HG02759 (cell line): ENCODE measurements at regions not wholly inside any gene's neighbourhood (a gene's known extent, or its start where the extent isn't known, plus 50 kb on each side); places are given as distances from the start of the nearest gene placed in this dataset.

Source experiments
- ATAC-seq: cut with Tn5 transposase; IDR thresholded peaks from one replicate; pipeline ENCODE4 v1.9.1; 2021; ENCODE audit warnings: mild to moderate bottlenecking, moderate library complexity; ENCODE audit not compliant: unreplicated experiment

DNA sequence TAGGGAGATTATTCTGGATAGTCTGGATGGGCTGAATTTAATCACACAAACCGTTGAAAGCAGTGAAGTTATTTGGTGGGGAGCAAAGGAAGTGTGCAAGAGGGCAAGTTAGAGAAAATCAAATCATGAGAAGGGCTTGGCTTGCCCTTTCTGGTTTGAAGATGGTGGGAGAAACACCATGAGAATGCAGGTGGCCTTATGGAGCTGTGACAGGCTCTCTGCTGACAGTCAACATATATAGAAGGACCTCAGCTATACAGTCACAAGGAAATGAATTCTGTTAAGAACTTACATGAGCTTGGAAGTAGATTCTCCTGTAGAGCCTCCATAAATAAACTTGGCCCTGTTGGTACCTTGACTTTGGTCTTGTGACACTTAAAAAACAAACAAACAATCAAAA, 72.3 kb downstream of the GMNC start:
- ATAC-seq: no peak

DNA sequence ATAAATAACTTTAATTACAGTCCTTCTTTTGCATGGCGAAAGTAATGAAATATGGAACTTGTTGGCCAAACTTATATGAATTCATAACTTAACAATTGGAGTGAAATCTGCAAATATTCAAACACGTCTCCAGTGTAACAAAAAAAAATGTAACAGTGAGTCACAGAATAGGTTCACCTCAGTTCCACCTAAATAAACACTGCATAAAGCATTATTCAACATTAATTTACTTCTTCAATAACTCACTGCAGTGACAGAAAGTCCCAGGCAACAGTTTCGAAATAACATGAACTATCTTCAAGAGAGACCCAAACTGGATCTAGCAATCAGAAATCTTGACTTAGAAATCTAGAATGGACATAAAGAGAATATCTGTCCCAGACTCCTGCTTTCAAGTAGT, 75.6 kb downstream of the GMNC start:
- no peak for ATAC-seq

DNA sequence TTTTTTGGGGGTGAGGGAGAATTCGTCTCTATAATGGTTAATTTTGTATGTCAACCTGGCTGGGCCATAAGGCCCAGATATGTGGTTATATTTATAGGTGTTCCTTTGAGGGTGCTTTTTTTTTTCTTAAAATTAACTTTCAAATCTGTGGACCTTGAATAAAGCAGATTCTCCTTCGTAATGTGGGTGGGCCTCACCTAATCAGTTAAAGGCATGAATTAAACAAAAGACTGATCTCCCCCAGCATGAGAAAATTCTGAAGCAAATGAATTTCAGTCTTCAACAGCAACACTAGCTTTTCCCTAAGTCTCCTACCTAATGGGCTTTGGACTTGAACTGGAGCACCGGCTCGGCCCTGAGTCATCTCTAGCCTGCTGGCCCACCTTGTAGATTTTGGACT, 77.4 kb downstream of the GMNC start:
- no peak for ATAC-seq

DNA sequence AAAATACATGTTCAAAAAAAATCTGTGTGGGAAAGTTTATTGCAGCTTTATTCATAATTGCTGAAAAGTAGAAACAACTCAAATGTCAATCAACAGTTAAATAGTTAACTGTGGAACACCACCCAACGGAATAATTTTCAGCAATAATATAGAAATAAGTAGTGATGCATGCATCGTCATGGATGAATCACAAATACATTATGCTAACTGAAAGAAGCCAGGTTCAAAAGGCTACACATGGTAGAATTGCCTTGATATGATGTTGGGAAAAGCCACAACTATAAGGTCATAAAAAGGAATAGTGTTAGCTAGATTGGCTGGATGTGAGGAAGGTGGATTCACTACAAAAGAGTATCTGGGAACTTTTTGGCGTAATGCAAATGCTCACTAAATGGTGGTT, 82.0 kb downstream of the GMNC start:
- no peak for ATAC-seq

DNA sequence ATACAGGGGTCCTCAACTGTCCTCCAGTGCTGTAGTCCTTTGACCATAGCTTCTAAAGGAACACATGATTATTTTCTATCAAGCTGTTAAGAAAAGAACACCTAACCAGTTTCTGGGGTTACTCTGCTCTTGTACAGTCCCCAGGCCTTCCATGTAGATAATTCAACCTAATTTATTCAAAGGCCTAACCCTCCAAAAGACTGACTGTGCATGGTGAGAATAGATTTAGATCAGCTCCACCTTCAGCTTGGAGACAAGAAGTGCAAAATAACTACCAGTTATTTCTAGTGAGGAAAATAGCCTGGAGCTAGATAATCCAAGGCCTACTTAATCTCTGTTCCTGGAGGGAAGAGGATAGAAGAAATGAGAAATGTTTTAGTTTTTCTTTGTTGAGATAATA, 87.9 kb downstream of the GMNC start:
- no peak for ATAC-seq

DNA sequence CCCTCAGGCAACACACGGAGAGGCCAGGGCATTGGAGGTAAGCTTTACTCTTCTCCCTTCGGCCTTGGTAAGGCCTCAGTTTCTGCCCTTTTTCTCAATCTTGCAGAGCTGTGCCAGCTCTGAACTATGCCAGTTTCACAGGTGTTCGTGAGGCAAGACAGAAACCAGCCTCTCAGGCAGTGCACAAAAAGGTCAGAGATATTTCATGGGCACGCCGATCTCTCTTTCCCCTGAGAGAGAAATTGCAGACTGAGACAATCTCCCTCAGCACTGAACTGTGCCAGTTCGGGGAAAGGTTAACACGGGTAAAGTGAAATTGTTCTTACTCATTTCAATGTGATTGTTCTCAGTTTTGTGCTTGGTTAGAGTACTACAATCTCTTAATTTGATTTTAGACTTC, 88.5 kb downstream of the GMNC start:
- ATAC-seq: no peak

DNA sequence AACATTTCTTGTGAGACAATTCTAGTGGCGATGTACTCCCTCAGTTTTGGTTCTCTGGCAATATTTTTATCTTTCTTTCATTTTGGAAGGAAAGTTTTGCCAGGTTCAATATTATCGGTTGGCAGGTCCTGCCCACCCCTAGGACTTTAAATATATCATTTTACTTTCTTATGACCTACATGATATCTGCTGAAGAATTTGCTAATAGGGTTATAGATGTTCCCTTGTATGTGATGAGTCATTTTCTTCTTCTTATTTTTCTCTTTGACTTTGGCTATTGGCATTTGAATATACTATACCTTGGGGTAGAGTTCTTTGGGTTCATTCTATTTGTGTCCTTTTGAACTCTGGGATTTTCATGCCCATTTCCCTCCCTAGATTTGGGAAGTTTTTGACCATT, 89.7 kb downstream of the GMNC start:
- no peak for ATAC-seq

DNA sequence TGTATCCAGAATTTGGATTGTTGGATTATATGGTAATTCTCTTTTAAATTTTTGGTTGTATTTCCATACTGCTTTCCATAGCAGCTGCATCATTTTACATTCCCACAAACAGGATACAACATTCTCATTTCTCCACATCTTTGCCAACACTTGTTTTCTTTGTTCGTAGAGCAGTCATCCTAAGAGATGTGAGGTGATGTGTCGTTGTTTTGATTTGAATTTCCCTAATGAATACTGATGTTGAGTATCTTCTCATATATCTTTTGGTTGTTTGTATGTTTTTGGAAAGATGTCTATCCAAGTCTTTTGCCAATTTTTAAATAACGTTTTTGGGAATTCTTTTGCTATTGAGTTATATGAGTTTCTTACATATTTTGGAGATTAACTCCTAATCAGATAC, 93.6 kb downstream of the GMNC start:
- ATAC-seq: no peak

DNA sequence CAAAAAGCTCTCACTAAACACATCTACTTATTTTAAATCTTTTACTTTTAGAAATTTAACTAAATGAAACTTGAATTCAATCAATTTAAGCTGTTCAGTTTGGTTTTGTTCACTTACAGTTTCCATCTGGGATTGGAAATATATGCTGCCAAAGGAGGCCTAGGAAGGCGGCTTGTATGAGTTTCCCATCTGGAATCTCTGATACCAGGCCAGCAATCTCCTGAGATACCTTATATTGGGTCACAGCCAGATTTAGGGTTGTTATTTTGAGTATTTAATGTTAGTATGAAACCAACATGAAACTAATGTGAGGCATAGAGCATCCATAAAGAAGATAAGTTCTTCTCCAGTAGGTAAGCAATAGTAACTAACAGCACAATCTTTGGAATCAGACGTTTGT, 94.6 kb downstream of the GMNC start:
- no peak for ATAC-seq

DNA sequence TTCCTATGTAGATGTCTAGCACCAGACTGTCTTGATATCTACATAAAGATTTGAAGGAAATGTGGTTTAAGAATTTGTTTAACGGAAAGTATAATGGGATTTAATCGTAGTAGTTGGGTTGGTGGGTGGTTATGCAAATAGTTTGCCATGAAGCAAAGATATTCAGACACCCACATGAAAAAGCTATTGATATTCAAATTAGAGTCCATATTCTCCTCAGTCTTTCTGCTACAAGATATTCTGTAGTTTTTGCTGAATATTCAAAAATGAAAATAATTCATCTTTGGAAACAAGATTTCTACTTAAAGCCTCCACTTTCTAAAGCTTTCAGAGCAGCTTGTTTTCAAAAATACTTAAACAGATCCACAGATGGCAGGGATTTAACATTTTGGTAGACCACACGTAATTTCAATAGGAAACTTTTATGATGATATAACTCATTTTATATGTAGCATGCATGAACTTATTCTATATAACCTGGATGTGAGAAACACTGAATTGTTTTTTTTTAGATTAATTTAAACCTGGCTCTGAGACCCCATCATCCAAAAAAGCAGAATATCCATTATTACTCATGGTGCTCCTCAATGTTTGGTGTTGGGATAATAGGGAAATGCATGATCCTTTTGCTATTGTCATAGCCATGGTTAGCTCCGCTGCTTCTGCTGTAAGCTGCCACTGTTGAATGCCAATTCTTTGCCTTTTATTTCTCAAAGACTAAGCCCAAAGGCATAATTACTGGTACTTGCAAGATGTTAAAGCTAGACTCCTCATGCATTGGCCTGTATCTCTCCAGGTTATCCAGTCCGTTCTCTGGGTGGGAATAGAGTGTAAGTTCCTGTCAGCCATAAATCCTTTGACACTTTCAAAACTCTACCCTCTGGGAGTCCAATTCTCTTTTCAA, 98.0 kb downstream of the GMNC start:
- no peak for ATAC-seq

DNA sequence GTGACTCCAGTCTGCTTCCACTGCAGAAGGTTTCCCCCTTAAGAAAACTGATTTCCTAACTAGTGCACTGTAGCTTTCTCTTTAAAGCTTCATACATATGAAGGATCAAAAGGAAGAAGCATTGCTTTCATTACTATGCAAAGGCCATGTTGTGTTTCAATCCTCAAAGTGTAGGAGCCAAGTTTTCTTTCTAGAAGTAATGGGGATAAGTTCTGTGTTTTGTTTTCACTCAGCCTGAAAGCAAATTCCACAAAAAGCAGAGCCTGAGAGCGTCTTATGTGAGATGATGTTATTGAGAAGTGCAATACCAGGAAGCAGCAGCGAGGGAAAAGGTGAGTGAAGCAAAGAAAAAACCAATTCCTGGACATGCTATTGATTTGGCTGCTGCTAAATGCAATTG, 99.7 kb downstream of the GMNC start:
- no peak for ATAC-seq

DNA sequence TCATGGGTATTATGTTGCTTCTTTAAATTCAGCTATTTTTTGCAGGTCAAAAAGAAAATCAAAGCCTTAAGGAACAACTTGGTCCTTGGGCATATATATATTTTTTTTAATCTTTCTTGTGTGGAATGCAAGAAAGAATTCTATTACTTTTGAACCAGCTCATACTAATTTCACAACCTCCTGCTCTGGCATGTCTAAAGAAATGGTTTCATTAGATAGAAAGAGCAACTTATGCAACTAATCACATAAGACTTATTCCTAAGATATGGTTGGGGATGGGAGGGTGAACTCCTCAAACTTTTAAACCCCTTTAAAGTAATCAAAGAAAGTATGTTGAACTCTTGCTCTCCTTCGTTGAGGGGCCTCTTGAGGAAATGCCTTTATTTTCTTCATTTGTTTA, 114.9 kb downstream of the GMNC start:
- ATAC-seq: no peak

DNA sequence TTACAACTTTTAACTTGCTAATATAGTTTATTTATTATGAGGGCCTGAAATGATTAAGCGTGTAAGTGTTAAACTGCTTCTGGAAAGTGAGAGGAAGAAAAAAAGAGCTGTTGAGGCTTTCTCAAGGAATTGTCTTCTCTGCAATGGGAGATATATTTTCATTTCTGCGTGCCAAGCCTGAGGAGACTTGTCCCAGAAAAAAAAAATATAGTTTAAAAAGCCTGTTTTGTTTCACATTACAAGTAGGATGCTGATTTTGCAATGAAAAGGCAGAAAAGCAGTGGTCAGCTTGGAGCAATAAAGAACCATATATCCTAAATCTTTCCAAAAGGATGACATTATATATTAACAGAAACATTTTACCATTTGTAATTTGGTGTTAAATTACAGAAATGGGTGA, 115.5 kb downstream of the GMNC start:
- ATAC-seq: no peak

DNA sequence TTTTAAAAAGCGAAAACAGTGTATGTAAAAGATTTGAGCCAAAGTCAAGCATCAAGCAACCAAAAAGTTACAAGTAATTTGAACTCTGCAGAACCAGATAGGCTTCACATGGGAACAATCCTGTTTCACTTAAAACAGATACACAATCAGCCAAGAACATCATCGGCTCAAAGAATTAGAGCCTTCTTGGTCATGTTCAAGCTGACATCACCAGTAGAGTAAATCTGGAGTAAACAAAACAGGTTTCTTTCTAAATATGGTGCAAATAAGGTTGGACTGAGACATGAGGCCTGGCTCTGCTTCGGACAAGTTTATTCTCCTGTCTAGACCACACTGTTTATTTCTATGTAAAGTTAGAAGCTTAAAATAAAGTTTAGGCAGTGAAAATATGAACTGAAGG, 116.0 kb downstream of the GMNC start:
- no peak for ATAC-seq

DNA sequence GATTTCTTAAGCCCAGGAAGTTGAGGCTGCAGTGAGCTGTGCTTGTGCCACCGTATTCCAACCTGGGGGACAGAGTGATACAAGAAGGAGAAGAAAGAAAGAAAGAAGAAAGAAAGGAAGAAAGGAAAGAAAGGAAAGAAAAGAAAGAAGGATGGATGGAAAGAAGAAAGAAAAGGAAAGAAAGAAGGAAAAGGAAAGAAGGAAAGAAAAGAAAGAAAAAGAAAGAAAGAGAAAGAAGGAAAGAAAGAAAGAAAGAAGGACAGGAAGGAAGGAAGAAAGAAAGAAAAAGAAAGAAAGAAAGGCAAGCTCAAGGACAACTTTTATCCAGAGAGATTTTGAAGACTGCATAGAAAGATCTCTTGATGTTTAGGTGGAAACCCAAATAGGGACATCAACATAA, 120.7 kb downstream of the GMNC start:
- ATAC-seq: no peak

DNA sequence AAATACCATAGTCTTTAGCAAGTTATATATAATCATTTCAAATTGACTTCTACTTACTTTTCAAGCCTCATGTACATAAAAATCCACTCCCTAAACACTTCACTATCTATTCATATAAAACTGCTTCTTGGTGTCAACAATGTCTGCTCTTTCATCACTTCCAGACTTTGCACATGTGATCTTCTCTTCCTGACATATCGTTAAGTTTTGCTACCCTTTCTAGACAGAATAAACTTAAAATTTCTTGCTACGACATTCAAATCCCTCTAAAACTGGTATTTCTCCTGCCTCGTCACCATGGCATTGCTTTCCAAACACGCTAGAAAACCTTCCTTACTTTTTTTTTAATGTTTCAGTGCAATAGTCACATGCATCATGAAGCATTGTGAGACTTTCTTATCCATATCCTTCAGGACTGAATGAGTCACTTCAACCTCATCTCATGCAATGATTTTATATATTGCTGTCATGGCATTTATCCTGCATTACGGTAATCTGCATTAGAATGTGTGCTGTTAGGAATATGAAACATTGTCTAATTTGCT, 122.8 kb downstream of the GMNC start:
- ATAC-seq: no peak

DNA sequence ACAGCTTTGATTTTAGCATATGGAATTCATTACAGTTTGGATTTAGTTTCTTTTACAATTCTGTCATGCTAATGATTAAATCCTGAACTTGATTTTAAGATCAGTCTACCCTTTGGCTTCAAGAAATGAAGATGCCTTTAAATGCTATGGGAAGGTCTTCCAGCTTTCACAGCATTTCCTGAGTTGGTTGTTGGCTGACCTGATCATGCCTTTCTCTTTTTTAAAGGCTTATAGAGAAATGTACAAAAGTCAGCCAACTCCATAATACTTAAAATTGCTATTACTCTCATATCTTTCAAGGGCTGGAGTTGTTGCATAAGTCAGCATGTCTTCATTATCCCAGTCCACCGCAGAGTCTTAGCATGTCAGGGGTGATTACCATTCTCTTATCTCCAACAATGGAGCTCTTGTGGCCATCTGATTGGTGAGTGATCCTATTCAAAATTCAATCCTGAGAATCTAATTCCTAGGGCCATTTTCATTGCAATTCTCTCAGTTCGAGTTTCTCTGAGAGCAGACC, 123.8 kb downstream of the GMNC start:
- no peak for ATAC-seq

DNA sequence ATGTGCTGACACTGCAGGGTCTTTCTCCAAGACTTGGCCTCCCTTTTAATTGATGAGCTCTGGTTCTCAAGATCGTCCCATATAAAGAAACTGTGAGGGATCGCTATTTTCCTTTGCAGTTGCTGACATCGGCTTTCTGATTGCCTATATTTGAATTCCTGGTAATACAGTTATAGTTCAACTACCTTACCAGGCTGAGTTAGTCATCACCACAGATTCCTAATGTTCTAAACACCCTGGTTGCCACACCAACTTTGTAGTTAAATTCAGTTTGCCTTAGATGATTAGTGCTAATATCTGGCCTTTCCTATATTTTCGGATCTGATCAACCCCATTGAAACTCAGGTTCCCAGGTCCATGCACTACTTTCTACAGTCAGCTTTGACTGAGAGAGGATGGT, 125.0 kb downstream of the GMNC start:
- no peak for ATAC-seq

DNA sequence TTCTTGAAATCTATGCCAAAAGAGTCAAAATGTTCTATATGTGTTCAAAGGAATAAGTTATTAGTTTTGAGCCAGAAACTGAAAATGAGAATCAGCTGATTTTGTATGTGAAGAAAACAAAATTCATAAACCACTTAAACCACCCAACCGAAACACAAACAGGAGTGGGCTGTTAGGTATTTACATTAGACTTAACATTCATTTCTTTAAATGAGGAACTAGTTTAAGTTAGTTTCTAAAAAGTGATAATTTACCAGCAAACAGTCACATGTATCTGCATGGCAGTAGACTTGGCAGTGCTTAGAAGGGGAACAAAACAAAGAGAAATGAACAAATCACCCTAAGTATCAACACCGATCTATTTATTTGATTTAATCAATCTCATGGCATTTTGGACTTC, 128.0 kb downstream of the GMNC start:
- no peak for ATAC-seq

DNA sequence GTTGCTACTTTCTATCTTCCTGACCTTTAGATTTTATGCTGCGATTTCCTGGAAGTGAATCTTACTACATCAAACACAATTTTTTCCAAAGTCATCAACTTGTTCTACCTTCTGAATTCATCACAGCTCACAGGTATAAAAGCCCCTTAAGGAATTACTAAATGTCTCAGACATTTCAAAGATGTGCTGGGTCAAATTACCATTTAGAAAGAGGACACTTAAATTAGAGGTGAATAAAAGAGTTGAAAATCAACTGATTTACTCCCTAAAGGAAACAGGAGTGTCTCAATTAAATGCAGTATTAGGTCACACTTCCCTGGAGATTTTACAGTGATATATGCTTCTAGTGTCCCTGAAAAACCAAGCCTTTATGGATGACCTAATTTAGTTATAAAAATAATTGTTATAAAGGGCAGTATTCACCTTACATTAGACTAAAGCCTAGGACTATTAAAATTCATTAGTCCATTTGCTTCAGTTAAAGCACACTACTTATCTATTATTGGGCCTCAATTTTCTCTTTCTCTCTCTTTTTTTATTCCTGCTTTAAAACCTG, 128.8 kb downstream of the GMNC start:
- no peak for ATAC-seq

DNA sequence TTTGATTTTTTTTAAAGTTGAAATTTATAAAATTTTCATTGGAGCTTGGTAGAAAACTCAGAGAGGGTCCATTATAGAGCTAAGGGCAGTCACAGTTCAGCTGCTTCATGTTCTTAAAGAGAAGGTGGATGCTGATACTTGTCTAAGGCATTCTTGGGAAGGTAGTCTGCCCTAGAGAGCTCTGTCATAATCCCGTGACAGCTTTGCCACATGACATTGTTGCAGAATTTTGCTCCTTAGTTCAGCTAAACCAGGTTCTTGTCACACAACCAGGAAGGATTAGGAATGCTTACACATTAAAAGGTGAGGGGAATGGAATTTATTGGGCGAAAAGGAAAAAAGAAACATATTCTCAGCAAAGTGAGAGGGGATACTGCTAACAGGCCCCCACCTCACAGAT, 130.9 kb downstream of the GMNC start:
- no peak for ATAC-seq

DNA sequence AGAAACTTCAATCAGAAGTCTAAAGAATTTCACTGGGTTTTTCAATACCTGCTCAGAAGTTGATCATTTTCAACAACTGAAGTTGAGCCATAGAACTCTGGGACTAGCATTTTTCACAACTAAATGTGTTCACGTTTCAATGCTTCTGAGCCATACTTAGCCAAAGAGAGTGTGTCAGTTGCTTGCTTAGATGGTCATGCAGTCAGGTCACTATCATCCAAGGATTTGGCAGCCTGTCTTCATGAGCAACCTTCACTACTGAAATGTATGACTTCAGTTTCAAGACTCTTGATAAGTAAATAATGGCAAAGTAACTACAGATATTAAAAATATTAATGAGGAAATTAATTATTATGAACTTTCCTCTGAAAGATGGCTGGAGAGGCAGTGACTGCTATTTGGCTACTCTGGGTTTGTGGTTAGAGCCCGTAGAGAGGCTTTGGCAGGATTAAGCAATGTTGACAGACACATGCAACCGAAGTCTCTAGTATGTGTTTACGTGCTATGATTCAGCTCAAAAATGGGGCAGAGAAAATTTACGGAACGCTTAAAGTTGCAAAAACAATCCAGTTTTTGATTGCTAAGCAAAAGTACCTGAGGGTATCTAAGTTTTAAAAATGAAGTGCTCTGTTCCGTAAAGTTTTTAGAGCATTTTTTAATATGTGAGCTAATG, 133.8 kb downstream of the GMNC start:
- ATAC-seq: no peak
